ENCODE measurements at regions not wholly inside any gene's neighbourhood (a gene's known extent, or its start where the extent isn't known, plus 50 kb on each side); places are given as distances from the start of the nearest gene placed in this dataset.

GRCh38 chr1:96632045-96632664, 89.4 kb upstream of the PTBP2 start:
- no peak for DNase-seq (ENCODE audit: low spot score)
- no peaks in the 10 kb centered on the region for H3K4me1 ChIP-seq (ENCODE audit: control insufficient read depth in 4 of 4, insufficient read depth in 4 of 4, low read length in 3 of 4)
- no peak overlapping the region for H3K4me3 ChIP-seq (ENCODE audit: low read depth in 1 of 3, low read length in 3 of 3)
- no peak overlapping the region for H3K27ac ChIP-seq (ENCODE audit: low read depth in 1 of 2, low read length in 2 of 2)
- WGBS, result 97% methylated on average over 1 of the region's 1 CpG
- H3K27me3 ChIP-seq (ENCODE audit: control insufficient read depth in 4 of 4, insufficient read depth in 4 of 4, low read length in 3 of 4), result no peaks in the 10 kb centered on the region
- TF ChIP-seq NR2F2 (IDR thresholded peaks at IDR 0.05), result no peak
- TF ChIP-seq, protein P1, sequence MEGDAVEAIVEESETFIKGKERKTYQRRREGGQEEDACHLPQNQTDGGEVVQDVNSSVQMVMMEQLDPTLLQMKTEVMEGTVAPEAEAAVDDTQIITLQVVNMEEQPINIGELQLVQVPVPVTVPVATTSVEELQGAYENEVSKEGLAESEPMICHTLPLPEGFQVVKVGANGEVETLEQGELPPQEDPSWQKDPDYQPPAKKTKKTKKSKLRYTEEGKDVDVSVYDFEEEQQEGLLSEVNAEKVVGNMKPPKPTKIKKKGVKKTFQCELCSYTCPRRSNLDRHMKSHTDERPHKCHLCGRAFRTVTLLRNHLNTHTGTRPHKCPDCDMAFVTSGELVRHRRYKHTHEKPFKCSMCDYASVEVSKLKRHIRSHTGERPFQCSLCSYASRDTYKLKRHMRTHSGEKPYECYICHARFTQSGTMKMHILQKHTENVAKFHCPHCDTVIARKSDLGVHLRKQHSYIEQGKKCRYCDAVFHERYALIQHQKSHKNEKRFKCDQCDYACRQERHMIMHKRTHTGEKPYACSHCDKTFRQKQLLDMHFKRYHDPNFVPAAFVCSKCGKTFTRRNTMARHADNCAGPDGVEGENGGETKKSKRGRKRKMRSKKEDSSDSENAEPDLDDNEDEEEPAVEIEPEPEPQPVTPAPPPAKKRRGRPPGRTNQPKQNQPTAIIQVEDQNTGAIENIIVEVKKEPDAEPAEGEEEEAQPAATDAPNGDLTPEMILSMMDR (IDR thresholded peaks at IDR 0.05; ENCODE audit: low read depth, low read length, missing input control), result no peak
- H3K9me3 ChIP-seq (ENCODE audit: control insufficient read depth in 4 of 4, low read length in 3 of 4), result no peaks in the 10 kb centered on the region
- H3K9ac ChIP-seq (ENCODE audit: low read depth in 1 of 2, low read length in 2 of 2), result no peak overlapping the region
- H3K36me3 ChIP-seq (ENCODE audit: control insufficient read depth in 4 of 4, insufficient read depth in 3 of 4, low read depth in 1 of 4, low read length in 3 of 4), result no peaks in the 10 kb centered on the region

- H3K4me1 ChIP-seq (ENCODE audit: control insufficient read depth in 4 of 4, insufficient read depth in 4 of 4, low read length in 3 of 4), result no peaks in the 10 kb centered on the region
- TF ChIP-seq RXRA (IDR thresholded peaks at IDR 0.05), result no peak
- no peak for TF ChIP-seq REST (IDR thresholded peaks at IDR 0.05)
- TF ChIP-seq HNF4A (conservative IDR thresholded peaks at IDR 0.05), result no peak
- no peak for TF ChIP-seq FOXA1 (IDR thresholded peaks at IDR 0.05)
- TF ChIP-seq EGR1 (IDR thresholded peaks at IDR 0.05; ENCODE audit: low read depth in 2 of 2), result no peak
- no peak for TF ChIP-seq TAF1 (conservative IDR thresholded peaks at IDR 0.05)
- no peak for TF ChIP-seq JUND (IDR thresholded peaks at IDR 0.05)
- TF ChIP-seq RAD21 (IDR thresholded peaks at IDR 0.05), result no peak
- TF ChIP-seq, protein P1 (IDR thresholded peaks at IDR 0.05; ENCODE audit: low read depth, low read length, missing input control), result no peak
- no peak for TF ChIP-seq FOXA2 (IDR thresholded peaks at IDR 0.05)
- no peak for TF ChIP-seq HNF4G (IDR thresholded peaks at IDR 0.05)
- H3K27ac ChIP-seq (ENCODE audit: low read depth in 1 of 2, low read length in 2 of 2), result no peak overlapping the region
- no peaks in the 10 kb centered on the region for H3K36me3 ChIP-seq (ENCODE audit: control insufficient read depth in 4 of 4, insufficient read depth in 3 of 4, low read depth in 1 of 4, low read length in 3 of 4)
- H3K4me3 ChIP-seq (ENCODE audit: low read depth in 1 of 3, low read length in 3 of 3), result no peak overlapping the region
- DNase-seq (ENCODE audit: low spot score), result no peak
- H3K9me3 ChIP-seq (ENCODE audit: control insufficient read depth in 4 of 4, low read length in 3 of 4), result no peaks in the 10 kb centered on the region
- no peak overlapping the region for H3K9ac ChIP-seq (ENCODE audit: low read depth in 1 of 2, low read length in 2 of 2)
- WGBS, result 91% methylated on average over 3 of the region's 3 CpGs
- H3K27me3 ChIP-seq (ENCODE audit: control insufficient read depth in 4 of 4, insufficient read depth in 4 of 4, low read length in 3 of 4), result no peaks in the 10 kb centered on the region
These were observed 87.9 kb upstream of the PTBP2 start for GRCh38 chr1:96633695-96634094.

All from liver (tissue), 8 donors.